ENCODE measurements at regions not wholly inside any gene's neighbourhood (a gene's known extent, or its start where the extent isn't known, plus 50 kb on each side); places are given as distances from the start of the nearest gene placed in this dataset.
A peak's percentile ranks its signal among the peaks of the same experiment; 100 is the strongest.
"Not testable (repeated sequence)": the region's sequence is repeated elsewhere in the genome, so short reads cannot be mapped to it uniquely, and the experiment has no call there.

GRCh38 chr6:170098428-170099170, 192.3 kb downstream of the DLL1 start:
- no peak for DNase-seq (ENCODE audit: low read depth in 2 of 2)

GRCh38 chr6:170097505-170098427, 193.1 kb downstream of the DLL1 start:
- no peak for DNase-seq (ENCODE audit: low read depth in 2 of 2)

- no peak for DNase-seq (ENCODE audit: low read depth in 2 of 2)
These were observed 193.9 kb downstream of the DLL1 start for GRCh38 chr6:170096803-170097504.

- no peak for DNase-seq (ENCODE audit: low read depth in 2 of 2)
These were observed 194.6 kb downstream of the DLL1 start for GRCh38 chr6:170096191-170096802.

- no peak for DNase-seq (ENCODE audit: low read depth in 2 of 2)
These were observed 195.5 kb downstream of the DLL1 start for GRCh38 chr6:170095273-170095981.

- no peak for DNase-seq (ENCODE audit: low read depth in 2 of 2)
These were observed 196.1 kb downstream of the DLL1 start for GRCh38 chr6:170094686-170095272.

- no peak for DNase-seq (ENCODE audit: low read depth in 2 of 2)
These were observed 197.0 kb downstream of the DLL1 start for GRCh38 chr6:170093658-170094596.

- DNase-seq (ENCODE audit: low read depth in 2 of 2): no peak
These were observed 197.6 kb downstream of the DLL1 start for GRCh38 chr6:170093276-170093657.

GRCh38 chr6:170092826-170093225, 198.1 kb downstream of the DLL1 start:
- no peak for DNase-seq (ENCODE audit: low read depth in 2 of 2)

GRCh38 chr6:170091639-170092579, 199.0 kb downstream of the DLL1 start:
- no peak for DNase-seq (ENCODE audit: low read depth in 2 of 2)

- no peak for DNase-seq (ENCODE audit: low read depth in 2 of 2)
These were observed 199.8 kb downstream of the DLL1 start for GRCh38 chr6:170091000-170091638.

- DNase-seq (ENCODE audit: low read depth in 2 of 2): no peak
These were observed 200.3 kb downstream of the DLL1 start for GRCh38 chr6:170090561-170090960.

- DNase-seq (ENCODE audit: low read depth in 2 of 2): no peak
These were observed 200.9 kb downstream of the DLL1 start for GRCh38 chr6:170089963-170090362.

GRCh38 chr6:170088582-170088955, 202.3 kb downstream of the DLL1 start:
- no peak for DNase-seq (ENCODE audit: low read depth in 2 of 2)

GRCh38 chr6:170087941-170088581, 202.8 kb downstream of the DLL1 start:
- peak; percentile 43 to 53 for DNase-seq (ENCODE audit: low read depth in 2 of 2)

GRCh38 chr6:170087421-170087780, 203.5 kb downstream of the DLL1 start:
- DNase-seq (ENCODE audit: low read depth in 2 of 2): not testable (repeated sequence)

GRCh38 chr6:170086639-170087420, 204.0 kb downstream of the DLL1 start:
- DNase-seq (ENCODE audit: low read depth in 2 of 2): no peak

Measured in stimulated activated CD8-positive, alpha-beta memory T cell treated with anti-CD3 and anti-CD28 coated beads, Interleukin-2, amount 100 ng/mL, for 48 hours (primary cell).